ENCODE measurements at regions not wholly inside any gene's neighbourhood (a gene's known extent, or its start where the extent isn't known, plus 50 kb on each side); places are given as distances from the start of the nearest gene placed in this dataset.
A peak's percentile ranks its signal among the peaks of the same experiment; 100 is the strongest.

- intact Hi-C loops (cut with DNase I; ENCODE audit: low total_unique reads), result no loop called here
- Histone ChIP-seq H3K36me3 (no peaks in the 10 kb centered on the region), H3K27me3 (no peaks in the 10 kb centered on the region), H3K4me3 (no peak overlapping the region), H3K4me1 (peaks cover 0 to 15% (median 0%) of the 10 kb centered on the region in 4 donors), H3K27ac (no peak overlapping the region), H3K9me3 (no peaks in the 10 kb centered on the region)
- DNase-seq, result peak in 1 of 2 donors; percentile 30
- no peak for TF ChIP-seq CTCF (IDR thresholded peaks at IDR 0.05)
- no peak for TF ChIP-seq POLR2AphosphoS5 (IDR thresholded peaks at IDR 0.05)
- no peak for TF ChIP-seq POLR2A (IDR thresholded peaks at IDR 0.05)
- no peak for TF ChIP-seq EP300 (IDR thresholded peaks at IDR 0.05)
- WGBS, 5 donors, result 69 to 92% (median 80%) methylated on average over 1 of the region's 1 CpG
These were observed 424.4 kb upstream of the AUTS2 start for GRCh38 chr7:69173846-69174245.

GRCh38 chr7:69176841-69177240, 421.4 kb upstream of the AUTS2 start:
- no peaks in the 10 kb centered on the region for H3K9me3 ChIP-seq
- peaks cover 0 to 15% (median 0%) of the 10 kb centered on the region in 4 donors for H3K4me1 ChIP-seq
- TF ChIP-seq POLR2AphosphoS5 (IDR thresholded peaks at IDR 0.05) (no peak), CTCF (IDR thresholded peaks at IDR 0.05) (no peak), POLR2A (IDR thresholded peaks at IDR 0.05) (no peak), EP300 (IDR thresholded peaks at IDR 0.05) (no peak)
- intact Hi-C loops (cut with DNase I; ENCODE audit: low total_unique reads), result no loop called here
- no peak for DNase-seq
- 73 to 79% (median 74%) methylated on average over 2 of the region's 2 CpGs for WGBS, 5 donors
- H3K27ac ChIP-seq, result no peak overlapping the region
- no peaks in the 10 kb centered on the region for H3K36me3 ChIP-seq
- H3K4me3 ChIP-seq, result no peak overlapping the region
- H3K27me3 ChIP-seq, result no peaks in the 10 kb centered on the region

- intact Hi-C loops (cut with DNase I; ENCODE audit: low total_unique reads), result no loop called here
- H3K4me1 ChIP-seq, result peaks cover 0 to 15% (median 0%) of the 10 kb centered on the region in 4 donors
- H3K9me3 ChIP-seq, result no peaks in the 10 kb centered on the region
- H3K27me3 ChIP-seq, result no peaks in the 10 kb centered on the region
- H3K27ac ChIP-seq, result peak overlapping the region in 2 of 5 donors; percentile 10 to 67
- no peaks in the 10 kb centered on the region for H3K36me3 ChIP-seq
- WGBS, 5 donors, result 40 to 62% (median 58%) methylated on average over 5 of the region's 5 CpGs
- H3K4me3 ChIP-seq, result no peak overlapping the region
- TF ChIP-seq POLR2A (IDR thresholded peaks at IDR 0.05) (no peak), POLR2AphosphoS5 (IDR thresholded peaks at IDR 0.05) (peak; percentile 49 to 65 (median 53)), EP300 (IDR thresholded peaks at IDR 0.05) (no peak), CTCF (IDR thresholded peaks at IDR 0.05) (no peak)
- peak in 1 of 2 donors; percentile 73 for DNase-seq
These were observed 420.8 kb upstream of the AUTS2 start for GRCh38 chr7:69177461-69177861.

GRCh38 chr7:69177941-69178494, 420.3 kb upstream of the AUTS2 start:
- Histone ChIP-seq H3K36me3 (no peaks in the 10 kb centered on the region), H3K9me3 (no peaks in the 10 kb centered on the region), H3K4me1 (peaks cover 0 to 15% (median 0%) of the 10 kb centered on the region in 4 donors), H3K27ac (peak overlapping the region in 2 of 5 donors; percentile 10 to 67), H3K27me3 (no peaks in the 10 kb centered on the region), H3K4me3 (no peak overlapping the region)
- TF ChIP-seq POLR2AphosphoS5 (IDR thresholded peaks at IDR 0.05), result peak; percentile 14 to 32 (median 14)
- TF ChIP-seq POLR2A (IDR thresholded peaks at IDR 0.05), result no peak
- TF ChIP-seq CTCF (IDR thresholded peaks at IDR 0.05), result no peak
- no peak for TF ChIP-seq EP300 (IDR thresholded peaks at IDR 0.05)
- intact Hi-C loops (cut with DNase I; ENCODE audit: low total_unique reads), result no loop called here
- peak in 1 of 2 donors; percentile 64 for DNase-seq
- WGBS, 5 donors, result 58 to 75% (median 65%) methylated on average over 9 of the region's 9 CpGs
